PC-9 (cell line): ENCODE measurements at regions not wholly inside any gene's neighbourhood (a gene's known extent, or its start where the extent isn't known, plus 50 kb on each side); places are given as distances from the start of the nearest gene placed in this dataset.

Source experiments
- CTCF ChIP-seq: fragments of 200-600 bp; sonication (generic); conservative IDR thresholded peaks from 2 replicates; pipeline ENCODE4 v1.6.1; 2017; ENCODE audit warnings: mixed run types, antibody characterized with exemption, mild to moderate bottlenecking, moderate library complexity
- EZH2 ChIP-seq: fragments of 200-600 bp; sonication (generic); IDR thresholded peaks from 2 replicates; pipeline ENCODE4 v1.8.0; 2017; ENCODE audit warnings: antibody characterized with exemption, low read depth

GRCh38 chr1:75673885-75674284 lies 50.6 kb upstream of the ACADM start:
- TF ChIP-seq CTCF = no peak
- TF ChIP-seq EZH2 = no peak
